Body of pancreas (tissue), 4 donors: ENCODE measurements at regions not wholly inside any gene's neighbourhood (a gene's known extent, or its start where the extent isn't known, plus 50 kb on each side); places are given as distances from the start of the nearest gene placed in this dataset.

Experiments used
- POLR2A ChIP-seq, 3 donors: fragments of 450-650 bp; IDR thresholded peaks; one replicate each; pipeline ENCODE4 v1.6.1; 2016; ENCODE audit warnings: antibody characterized with exemption in 3 of 3, mild to moderate bottlenecking in 2 of 3
- TF ChIP-seq, protein P1 (sequence below), 7 experiments: fragments of 450-650 bp in 4 of 7; fragments of 200-600 bp in 3 of 7; sonication (generic) in 3 of 7; IDR thresholded peaks; one replicate each; pipeline ENCODE4 v1.5.1; 2016 to 2019; ENCODE audit warnings: antibody characterized with exemption in 7 of 7

- TF ChIP-seq, protein P1, sequence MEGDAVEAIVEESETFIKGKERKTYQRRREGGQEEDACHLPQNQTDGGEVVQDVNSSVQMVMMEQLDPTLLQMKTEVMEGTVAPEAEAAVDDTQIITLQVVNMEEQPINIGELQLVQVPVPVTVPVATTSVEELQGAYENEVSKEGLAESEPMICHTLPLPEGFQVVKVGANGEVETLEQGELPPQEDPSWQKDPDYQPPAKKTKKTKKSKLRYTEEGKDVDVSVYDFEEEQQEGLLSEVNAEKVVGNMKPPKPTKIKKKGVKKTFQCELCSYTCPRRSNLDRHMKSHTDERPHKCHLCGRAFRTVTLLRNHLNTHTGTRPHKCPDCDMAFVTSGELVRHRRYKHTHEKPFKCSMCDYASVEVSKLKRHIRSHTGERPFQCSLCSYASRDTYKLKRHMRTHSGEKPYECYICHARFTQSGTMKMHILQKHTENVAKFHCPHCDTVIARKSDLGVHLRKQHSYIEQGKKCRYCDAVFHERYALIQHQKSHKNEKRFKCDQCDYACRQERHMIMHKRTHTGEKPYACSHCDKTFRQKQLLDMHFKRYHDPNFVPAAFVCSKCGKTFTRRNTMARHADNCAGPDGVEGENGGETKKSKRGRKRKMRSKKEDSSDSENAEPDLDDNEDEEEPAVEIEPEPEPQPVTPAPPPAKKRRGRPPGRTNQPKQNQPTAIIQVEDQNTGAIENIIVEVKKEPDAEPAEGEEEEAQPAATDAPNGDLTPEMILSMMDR (IDR thresholded peaks at IDR 0.05) = peak in 4 of 7 experiments; percentile 15 to 47 (median 24)
- no peak for TF ChIP-seq POLR2A (IDR thresholded peaks at IDR 0.05)
These were observed 120.9 kb downstream of the UNC5CL start for GRCh38 chr6:40918040-40918651.
